ENCODE measurements at regions not wholly inside any gene's neighbourhood (a gene's known extent, or its start where the extent isn't known, plus 50 kb on each side); places are given as distances from the start of the nearest gene placed in this dataset.
A peak's percentile ranks its signal among the peaks of the same experiment; 100 is the strongest.

GRCh38 chr1:90591355-90591969, 125.6 kb downstream of the BARHL2 start:
- no peaks in the 10 kb centered on the region for H3K4me1 Mint-ChIP-seq
- peaks cover 8% of the 10 kb centered on the region for H3K36me3 Mint-ChIP-seq (ENCODE audit: low read depth)
- no peak overlapping the region for H3K4me3 Mint-ChIP-seq
- no peaks in the 10 kb centered on the region for H3K27me3 Mint-ChIP-seq (ENCODE audit: low read depth)
- H3K9me3 Mint-ChIP-seq = peaks cover 48% of the 10 kb centered on the region
- no peak for TF ChIP-seq CTCF (IDR thresholded peaks at IDR 0.05; ENCODE audit: unreplicated experiment in 3 of 3)
- no peak overlapping the region for H3K27ac Mint-ChIP-seq

GRCh38 chr1:90580176-90580575, 136.9 kb downstream of the BARHL2 start:
- Mint-ChIP-seq H3K9me3 (no peaks in the 10 kb centered on the region), H3K4me3 (no peak overlapping the region), H3K27ac (no peak overlapping the region), H3K4me1 (no peaks in the 10 kb centered on the region), H3K36me3 (ENCODE audit: low read depth) (no peaks in the 10 kb centered on the region), H3K27me3 (ENCODE audit: low read depth) (no peaks in the 10 kb centered on the region)
- TF ChIP-seq CTCF (IDR thresholded peaks at IDR 0.05; ENCODE audit: unreplicated experiment in 3 of 3) = no peak

- Mint-ChIP-seq H3K27ac (no peak overlapping the region), H3K27me3 (ENCODE audit: low read depth) (no peaks in the 10 kb centered on the region), H3K9me3 (no peaks in the 10 kb centered on the region), H3K36me3 (ENCODE audit: low read depth) (no peaks in the 10 kb centered on the region), H3K4me1 (no peaks in the 10 kb centered on the region), H3K4me3 (no peak overlapping the region)
- peak; percentile 55 to 68 (median 61) for TF ChIP-seq CTCF (IDR thresholded peaks at IDR 0.05; ENCODE audit: unreplicated experiment in 3 of 3)
Measured at GRCh38 chr1:90579212-90579802, 137.8 kb downstream of the BARHL2 start.

- no peaks in the 10 kb centered on the region for H3K27me3 Mint-ChIP-seq (ENCODE audit: low read depth)
- H3K27ac Mint-ChIP-seq = no peak overlapping the region
- H3K9me3 Mint-ChIP-seq = peaks cover 2% of the 10 kb centered on the region
- H3K4me1 Mint-ChIP-seq = no peaks in the 10 kb centered on the region
- H3K36me3 Mint-ChIP-seq (ENCODE audit: low read depth) = no peaks in the 10 kb centered on the region
- H3K4me3 Mint-ChIP-seq = no peak overlapping the region
- TF ChIP-seq CTCF (IDR thresholded peaks at IDR 0.05; ENCODE audit: unreplicated experiment in 3 of 3) = no peak
Measured at GRCh38 chr1:90574692-90575370, 142.3 kb downstream of the BARHL2 start.

- H3K9me3 Mint-ChIP-seq = peaks cover 2% of the 10 kb centered on the region
- no peaks in the 10 kb centered on the region for H3K36me3 Mint-ChIP-seq (ENCODE audit: low read depth)
- no peaks in the 10 kb centered on the region for H3K27me3 Mint-ChIP-seq (ENCODE audit: low read depth)
- no peak overlapping the region for H3K4me3 Mint-ChIP-seq
- no peak overlapping the region for H3K27ac Mint-ChIP-seq
- TF ChIP-seq CTCF (IDR thresholded peaks at IDR 0.05; ENCODE audit: unreplicated experiment in 3 of 3) = no peak
- H3K4me1 Mint-ChIP-seq = no peaks in the 10 kb centered on the region
Measured at GRCh38 chr1:90573736-90574135, 143.4 kb downstream of the BARHL2 start.
